GM12878 (cell line): ENCODE measurements at regions not wholly inside any gene's neighbourhood (a gene's known extent, or its start where the extent isn't known, plus 50 kb on each side); places are given as distances from the start of the nearest gene placed in this dataset.

ENCODE experiments used
- ATAC-seq: fragments of 200-7000 bp; cut with Tn5 transposase; 3 replicates; pipeline ENCODE4 v1.9.1; 2020; ENCODE audit warnings: mild to moderate bottlenecking, moderate library complexity
- BruUV-seq: library from RNA; stranded (reverse); fragments of 400-500 nt; replicated peaks from 2 replicates; lab custom pipeline; 2021; lab: Mats Ljungman, UMichigan
- CTCF ChIA-PET: fragments of 300-600 bp; sonication (Branson Sonifier 250); formaldehyde crosslinking; extraction: SDS; loops from one replicate; lab custom pipeline; 2021; ENCODE audit warnings: inconsistent platforms; lab: Yijun Ruan, JAX
- POLR2A ChIA-PET: fragments of 350-600 bp; formaldehyde crosslinking; extraction: SDS; loops from one replicate; lab custom pipeline; 2021; ENCODE audit warnings: inconsistent platforms; lab: Charles Lee
- RAD21 ChIA-PET: fragments of 300-600 bp; sonication (Branson Sonifier 250); formaldehyde crosslinking; loops from one replicate; lab custom pipeline; 2023; ENCODE audit warnings: antibody characterized with exemption; ENCODE audit not compliant: unreplicated experiment; lab: Charles Lee
- SMC1A ChIA-PET: fragments of 300-600 bp; sonication (Branson Sonifier 250); formaldehyde crosslinking; loops from one replicate; lab custom pipeline; 2023; ENCODE audit not compliant: unreplicated experiment, uncharacterized antibody; lab: Charles Lee
- DNase-seq: peaks from one replicate; pipeline ENCODE4 v3.0.0-alpha.2; 2011; ENCODE audit warnings: low read depth, low spot score
- FAIRE-seq: peaks from 3 replicates; lab custom pipeline; 2011; peaks lifted over from hg19 to GRCh38; lab: Jason Lieb, UNC
- H2AFZ ChIP-seq: 2 replicates; pipeline ENCODE4 v1.6.0; 2011; ENCODE audit warnings: low read depth, low read length, control low read depth; ENCODE audit not compliant: control insufficient read depth
- H3K27ac ChIP-seq: 2 replicates; pipeline ENCODE4 v1.5.1; 2011; ENCODE audit warnings: control low read depth; ENCODE audit not compliant: control insufficient read depth, insufficient read depth
- H3K27me3 ChIP-seq, 2 experiments: replicated peaks in 1 of 2; 2 replicates each; pipeline versions ENCODE4 v1.6.0 to v1.6.1; 2011; ENCODE audit warnings: low read length in 1 of 2; ENCODE audit not compliant: control insufficient read depth in 2 of 2, insufficient read depth in 2 of 2
- H3K36me3 ChIP-seq, 2 experiments: 2 replicates each; pipeline ENCODE4 v1.5.1; 2011; ENCODE audit warnings: low read length in 1 of 2; ENCODE audit not compliant: control insufficient read depth in 2 of 2, insufficient read depth in 2 of 2
- H3K4me1 ChIP-seq: 2 replicates; pipeline ENCODE4 v1.6.1; 2011; ENCODE audit warnings: mild to moderate bottlenecking, low read length, moderate library complexity, mixed read lengths; ENCODE audit not compliant: control insufficient read depth, insufficient read depth
- H3K4me2 ChIP-seq: 2 replicates; pipeline ENCODE4 v1.6.0; 2011; ENCODE audit warnings: control low read depth; ENCODE audit not compliant: control insufficient read depth, insufficient read depth
- H3K4me3 ChIP-seq: fragments of 200-600 bp; sonication (generic); 2 replicates; pipeline ENCODE4 v1.5.1; 2016
- H3K79me2 ChIP-seq: 2 replicates; pipeline ENCODE4 v1.6.0; 2011; ENCODE audit warnings: low read length; ENCODE audit not compliant: control insufficient read depth, insufficient read depth
- H3K9ac ChIP-seq: 2 replicates; pipeline ENCODE4 v1.8.0; 2011; ENCODE audit warnings: low read length, control low read depth, mixed read lengths; ENCODE audit not compliant: control insufficient read depth, insufficient read depth
- H3K9me3 ChIP-seq: replicated peaks from 3 replicates; pipeline ENCODE4 v1.5.1; 2011; ENCODE audit warnings: mild to moderate bottlenecking, low read length; ENCODE audit not compliant: control insufficient read depth, insufficient read depth
- H4K20me1 ChIP-seq: 2 replicates; pipeline ENCODE4 v1.6.0; 2011; ENCODE audit not compliant: control insufficient read depth, insufficient read depth
- BCL11A ChIP-seq: IDR thresholded peaks from 2 replicates; pipeline ENCODE4 v1.6.1; 2011; ENCODE audit warnings: low read depth, low read length
- CBFB ChIP-seq: IDR thresholded peaks from 2 replicates; pipeline ENCODE4 v1.6.1; 2016; ENCODE audit warnings: antibody characterized with exemption, low read depth
- CBX3 ChIP-seq: fragments of 200-600 bp; sonication (generic); IDR thresholded peaks from 2 replicates; pipeline ENCODE4 v1.6.1; 2016; ENCODE audit warnings: low read depth, borderline replicate concordance
- EGR1 ChIP-seq, 2 experiments: IDR thresholded peaks; 1 replicate in 1 of 2; 2 replicates in 1 of 2; pipeline ENCODE4 v1.6.1; 2011 to 2012; ENCODE audit warnings: low read depth in 2 of 2, low read length in 2 of 2, borderline replicate concordance in 1 of 2, mild to moderate bottlenecking in 1 of 2, moderate library complexity in 1 of 2
- EP300 ChIP-seq, 2 experiments: fragments of 150-350 bp in 1 of 2; IDR thresholded peaks; 2 replicates each; pipeline ENCODE4 v1.6.1; 2011 to 2012; ENCODE audit warnings: low read depth in 2 of 2, low read length in 2 of 2, borderline replicate concordance in 1 of 2, improper control_type of control experiment in 1 of 2, inconsistent platforms in 1 of 2; ENCODE audit not compliant: control insufficient read depth in 1 of 2
- KAT2A ChIP-seq: conservative IDR thresholded peaks from 2 replicates; pipeline ENCODE4 v1.6.1; 2011; ENCODE audit warnings: low read depth, low read length; ENCODE audit not compliant: control insufficient read depth
- MYB ChIP-seq: fragments of 150-350 bp; IDR thresholded peaks from 2 replicates; pipeline ENCODE4 v1.6.1; 2014; ENCODE audit warnings: mild to moderate bottlenecking, low read depth, low read length, borderline replicate concordance
- NFIC ChIP-seq: IDR thresholded peaks from 2 replicates; pipeline ENCODE4 v1.6.1; 2012; ENCODE audit warnings: low read depth, mild to moderate bottlenecking, inconsistent platforms, low read length, moderate library complexity
- POLR2A ChIP-seq: IDR thresholded peaks from 2 replicates; pipeline ENCODE4 v1.6.1; 2011; ENCODE audit warnings: low read depth, mild to moderate bottlenecking, low read length
- POLR2AphosphoS2 ChIP-seq: IDR thresholded peaks from 2 replicates; pipeline ENCODE4 v1.6.1; 2011; ENCODE audit warnings: low read depth, mild to moderate bottlenecking, low read length, improper control_type of control experiment, moderate library complexity
- SIN3A ChIP-seq: IDR thresholded peaks from 2 replicates; pipeline ENCODE4 v1.6.1; 2012; ENCODE audit warnings: low read depth, low read length, improper control_type of control experiment
- SMC3 ChIP-seq: IDR thresholded peaks from 2 replicates; pipeline ENCODE4 v1.6.1; 2011; ENCODE audit warnings: low read length, improper control_type of control experiment, borderline replicate concordance
- STAT3 ChIP-seq: IDR thresholded peaks from 2 replicates; pipeline ENCODE4 v1.6.1; 2011; ENCODE audit warnings: low read depth, low read length, improper control_type of control experiment
- TAF1 ChIP-seq: IDR thresholded peaks from 2 replicates; pipeline ENCODE4 v1.6.1; 2011; ENCODE audit warnings: mild to moderate bottlenecking, low read depth, low read length, borderline replicate concordance
- ZNF384 ChIP-seq: IDR thresholded peaks from 2 replicates; pipeline ENCODE4 v1.6.1; 2012; ENCODE audit warnings: low read depth, mild to moderate bottlenecking, low read length, improper control_type of control experiment, borderline replicate concordance
- WGBS: methylation state at CpG from one replicate; pipeline ENCODE4 v1.1.6; 2016; ENCODE audit warnings: low lambda C conversion rate; ENCODE audit not compliant: insufficient replicate concordance, insufficient coverage; ENCODE audit errors: missing lambda C conversion rate; 5-methylcytosine and 5-hydroxymethylcytosine counted together
- in situ Hi-C: fragments of 300-500 bp; cut with MboI; formaldehyde crosslinking; loops from 9 replicates; pipeline ENCODE4 v1.14.3; 2018; ENCODE audit warnings: mixed read lengths
- intact Hi-C: fragments of 100-400 bp; cut with micrococcal nuclease; formaldehyde crosslinking; loops from one replicate; pipeline ENCODE4 v1.14.2; 2022; ENCODE audit not compliant: unreplicated experiment
- TF ChIP-seq, protein P1 (sequence below), 3 experiments: IDR thresholded peaks in 2 of 3; conservative IDR thresholded peaks in 1 of 3; 2 replicates each; pipeline ENCODE4 v1.5.1; 2011; ENCODE audit warnings: low read depth in 3 of 3, low read length in 3 of 3, mild to moderate bottlenecking in 3 of 3, control low read depth in 2 of 3, moderate library complexity in 2 of 3, inconsistent platforms in 1 of 3, mixed read lengths in 1 of 3; ENCODE audit not compliant: control insufficient read depth in 2 of 3, insufficient read depth in 1 of 3; ENCODE audit errors: extremely low read depth in 1 of 3
- TF ChIP-seq, protein P2 (sequence below): IDR thresholded peaks from 2 replicates; pipeline ENCODE4 v1.6.1; 2012; ENCODE audit warnings: mild to moderate bottlenecking, low read depth, low read length

DNA sequence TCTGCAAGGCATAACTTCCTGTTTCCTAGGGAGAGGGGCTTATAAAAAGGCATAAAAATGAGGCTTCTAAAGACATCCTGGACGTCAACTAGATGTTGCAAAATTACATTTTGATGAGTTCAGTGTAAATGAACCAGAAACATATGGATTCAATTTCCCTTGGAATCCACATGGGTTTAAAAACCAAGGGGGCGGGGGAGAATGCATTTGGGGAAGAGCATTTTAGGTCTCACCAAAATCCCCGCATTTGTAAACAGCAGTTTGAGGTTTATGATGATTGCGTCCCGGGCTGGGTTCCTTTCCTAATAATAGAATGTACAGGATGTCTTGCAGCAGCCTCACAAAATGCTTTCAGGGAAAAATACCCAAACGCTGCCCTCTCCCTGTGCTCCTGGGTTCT, 407.8 kb downstream of the ZNF536 start:
- no peak overlapping the region for H3K9ac ChIP-seq
- WGBS, result 2% methylated on average over 6 of the region's 6 CpGs
- DNase-seq, result no peak
- RAD21 ChIA-PET, result no interaction called here
- no peaks in the 10 kb centered on the region for H3K79me2 ChIP-seq
- no peak for ATAC-seq
- H3K36me3 ChIP-seq, result no peaks in the 10 kb centered on the region
- no peaks in the 10 kb centered on the region for H3K27me3 ChIP-seq
- no peak overlapping the region for H2AFZ ChIP-seq
- in situ Hi-C loops, result no loop called here
- no peak overlapping the region for H3K4me3 ChIP-seq
- no peak for FAIRE-seq
- BruUV-seq, result no TSS peak
- intact Hi-C loops, result no loop called here
- CTCF ChIA-PET, result interaction anchor here (0.8 kb wide), 1 partner anchor 44 kb away, joined by 3 read pairs; no protein-coding TSS in a partner anchor
- POLR2A ChIA-PET, result no interaction called here
- SMC1A ChIA-PET, result no interaction called here
- TF ChIP-seq ZNF384 (no peak), CBX3 (no peak), STAT3 (no peak), SMC3 (no peak), BCL11A (no peak), SIN3A (no peak), KAT2A (no peak), POLR2AphosphoS2 (no peak), EGR1 (IDR thresholded peaks at IDR 0.05; ENCODE audit: borderline replicate concordance in 1 of 2, low read depth in 2 of 2, low read length in 2 of 2) (no peak), POLR2A (no peak), EP300 (IDR thresholded peaks at IDR 0.05; ENCODE audit: borderline replicate concordance in 1 of 2, control insufficient read depth in 1 of 2, low read depth in 2 of 2, low read length in 2 of 2) (no peak), CBFB (no peak), MYB (no peak), TAF1 (no peak), NFIC (no peak)
- TF ChIP-seq, protein P1, sequence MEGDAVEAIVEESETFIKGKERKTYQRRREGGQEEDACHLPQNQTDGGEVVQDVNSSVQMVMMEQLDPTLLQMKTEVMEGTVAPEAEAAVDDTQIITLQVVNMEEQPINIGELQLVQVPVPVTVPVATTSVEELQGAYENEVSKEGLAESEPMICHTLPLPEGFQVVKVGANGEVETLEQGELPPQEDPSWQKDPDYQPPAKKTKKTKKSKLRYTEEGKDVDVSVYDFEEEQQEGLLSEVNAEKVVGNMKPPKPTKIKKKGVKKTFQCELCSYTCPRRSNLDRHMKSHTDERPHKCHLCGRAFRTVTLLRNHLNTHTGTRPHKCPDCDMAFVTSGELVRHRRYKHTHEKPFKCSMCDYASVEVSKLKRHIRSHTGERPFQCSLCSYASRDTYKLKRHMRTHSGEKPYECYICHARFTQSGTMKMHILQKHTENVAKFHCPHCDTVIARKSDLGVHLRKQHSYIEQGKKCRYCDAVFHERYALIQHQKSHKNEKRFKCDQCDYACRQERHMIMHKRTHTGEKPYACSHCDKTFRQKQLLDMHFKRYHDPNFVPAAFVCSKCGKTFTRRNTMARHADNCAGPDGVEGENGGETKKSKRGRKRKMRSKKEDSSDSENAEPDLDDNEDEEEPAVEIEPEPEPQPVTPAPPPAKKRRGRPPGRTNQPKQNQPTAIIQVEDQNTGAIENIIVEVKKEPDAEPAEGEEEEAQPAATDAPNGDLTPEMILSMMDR (IDR thresholded peaks at IDR 0.05 in 2 of 3, conservative IDR thresholded peaks at IDR 0.05 in 1 of 3; ENCODE audit: control insufficient read depth in 2 of 3, extremely low read depth in 1 of 3, insufficient read depth in 1 of 3, low read depth in 3 of 3, low read length in 3 of 3), result no peak
- TF ChIP-seq, protein P2, sequence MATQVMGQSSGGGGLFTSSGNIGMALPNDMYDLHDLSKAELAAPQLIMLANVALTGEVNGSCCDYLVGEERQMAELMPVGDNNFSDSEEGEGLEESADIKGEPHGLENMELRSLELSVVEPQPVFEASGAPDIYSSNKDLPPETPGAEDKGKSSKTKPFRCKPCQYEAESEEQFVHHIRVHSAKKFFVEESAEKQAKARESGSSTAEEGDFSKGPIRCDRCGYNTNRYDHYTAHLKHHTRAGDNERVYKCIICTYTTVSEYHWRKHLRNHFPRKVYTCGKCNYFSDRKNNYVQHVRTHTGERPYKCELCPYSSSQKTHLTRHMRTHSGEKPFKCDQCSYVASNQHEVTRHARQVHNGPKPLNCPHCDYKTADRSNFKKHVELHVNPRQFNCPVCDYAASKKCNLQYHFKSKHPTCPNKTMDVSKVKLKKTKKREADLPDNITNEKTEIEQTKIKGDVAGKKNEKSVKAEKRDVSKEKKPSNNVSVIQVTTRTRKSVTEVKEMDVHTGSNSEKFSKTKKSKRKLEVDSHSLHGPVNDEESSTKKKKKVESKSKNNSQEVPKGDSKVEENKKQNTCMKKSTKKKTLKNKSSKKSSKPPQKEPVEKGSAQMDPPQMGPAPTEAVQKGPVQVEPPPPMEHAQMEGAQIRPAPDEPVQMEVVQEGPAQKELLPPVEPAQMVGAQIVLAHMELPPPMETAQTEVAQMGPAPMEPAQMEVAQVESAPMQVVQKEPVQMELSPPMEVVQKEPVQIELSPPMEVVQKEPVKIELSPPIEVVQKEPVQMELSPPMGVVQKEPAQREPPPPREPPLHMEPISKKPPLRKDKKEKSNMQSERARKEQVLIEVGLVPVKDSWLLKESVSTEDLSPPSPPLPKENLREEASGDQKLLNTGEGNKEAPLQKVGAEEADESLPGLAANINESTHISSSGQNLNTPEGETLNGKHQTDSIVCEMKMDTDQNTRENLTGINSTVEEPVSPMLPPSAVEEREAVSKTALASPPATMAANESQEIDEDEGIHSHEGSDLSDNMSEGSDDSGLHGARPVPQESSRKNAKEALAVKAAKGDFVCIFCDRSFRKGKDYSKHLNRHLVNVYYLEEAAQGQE, result no peak
- no peaks in the 10 kb centered on the region for H3K9me3 ChIP-seq
- H3K4me1 ChIP-seq, result no peaks in the 10 kb centered on the region
- no peak overlapping the region for H3K4me2 ChIP-seq
- no peak overlapping the region for H3K27ac ChIP-seq
- H4K20me1 ChIP-seq, result no peaks in the 10 kb centered on the region
